HG02759 (cell line): ENCODE measurements at regions not wholly inside any gene's neighbourhood (a gene's known extent, or its start where the extent isn't known, plus 50 kb on each side); places are given as distances from the start of the nearest gene placed in this dataset.
"Not testable (repeated sequence)": the region's sequence is repeated elsewhere in the genome, so short reads cannot be mapped to it uniquely, and the experiment has no call there.

Experiments
- ATAC-seq: cut with Tn5 transposase; IDR thresholded peaks from one replicate; pipeline ENCODE4 v1.9.1; 2021; ENCODE audit warnings: mild to moderate bottlenecking, moderate library complexity; ENCODE audit not compliant: unreplicated experiment

DNA sequence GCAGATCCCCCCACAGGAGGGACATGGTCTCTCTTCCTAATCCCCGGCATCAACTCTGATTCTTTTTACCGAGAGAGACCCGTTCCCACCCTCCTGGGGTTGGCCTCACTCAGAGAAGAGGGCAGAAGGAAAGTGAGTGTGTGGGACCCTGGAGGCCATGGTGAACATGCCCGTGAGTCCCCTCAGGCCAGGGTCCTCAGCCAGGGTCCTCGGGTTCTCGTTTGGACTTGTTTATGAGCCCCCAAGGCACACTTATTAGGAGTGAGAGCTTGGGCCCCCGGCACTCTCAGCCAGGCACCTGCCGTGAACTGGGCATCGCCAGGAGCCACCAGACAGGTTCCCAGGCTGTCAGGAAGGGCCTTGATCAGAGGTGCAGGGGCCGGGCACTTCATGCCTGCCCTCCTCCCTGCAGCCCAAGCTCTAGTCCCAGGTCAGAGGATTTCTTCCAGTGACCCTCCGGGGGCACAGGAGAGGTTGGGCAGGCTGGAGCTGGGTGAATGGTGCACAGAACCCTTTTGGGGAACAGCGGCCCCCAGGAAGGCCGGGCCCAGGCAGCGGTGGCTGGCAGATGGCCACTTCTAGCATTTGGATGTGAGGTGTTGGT, 122.6 kb downstream of the CRYAA start:
- no peak for ATAC-seq

DNA sequence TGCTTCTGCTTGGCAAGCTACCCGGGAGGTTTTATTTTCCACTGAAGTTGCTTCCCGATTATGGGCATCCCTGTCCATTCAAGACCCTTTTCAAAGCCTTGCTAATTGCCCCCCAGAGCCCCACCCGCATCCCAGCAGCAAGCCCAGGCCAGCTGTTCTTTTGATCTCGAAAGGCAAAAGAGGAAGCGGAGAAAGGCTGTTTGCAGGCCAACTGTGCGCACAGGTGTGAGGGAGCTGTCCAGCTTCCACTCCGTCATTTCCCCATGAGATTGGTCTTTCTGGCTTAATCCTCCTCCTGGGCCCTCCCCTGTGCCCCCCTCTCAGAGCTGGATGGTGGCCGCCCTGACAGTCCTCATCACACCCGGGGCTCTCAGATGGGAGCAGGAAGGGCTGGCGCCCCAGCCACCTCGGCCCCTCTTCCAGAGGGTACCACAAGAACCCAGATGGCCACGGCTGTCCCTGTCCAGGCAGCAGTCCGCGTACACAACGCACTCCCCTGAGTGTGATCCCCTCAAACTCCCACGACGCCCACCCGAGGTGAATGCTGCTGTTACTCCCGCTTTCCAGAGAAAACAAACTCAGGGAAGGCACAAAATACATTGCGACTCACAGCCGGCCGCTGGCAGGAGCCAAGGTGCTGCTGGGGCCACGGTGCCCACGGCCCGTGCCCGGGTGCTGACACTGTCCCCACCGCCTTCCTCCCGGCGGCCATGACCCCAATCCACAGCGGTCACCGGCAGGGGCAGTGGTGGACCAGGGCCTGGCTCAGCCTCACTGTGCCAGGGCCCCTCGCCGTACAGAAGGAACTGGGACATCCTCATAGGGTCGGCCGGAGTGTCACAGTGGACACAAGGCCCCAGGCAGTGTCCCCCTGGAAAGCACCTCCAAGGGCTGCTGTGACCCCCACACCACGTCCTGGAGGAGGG, 121.9 kb downstream of the CRYAA start:
- no peak for ATAC-seq

DNA sequence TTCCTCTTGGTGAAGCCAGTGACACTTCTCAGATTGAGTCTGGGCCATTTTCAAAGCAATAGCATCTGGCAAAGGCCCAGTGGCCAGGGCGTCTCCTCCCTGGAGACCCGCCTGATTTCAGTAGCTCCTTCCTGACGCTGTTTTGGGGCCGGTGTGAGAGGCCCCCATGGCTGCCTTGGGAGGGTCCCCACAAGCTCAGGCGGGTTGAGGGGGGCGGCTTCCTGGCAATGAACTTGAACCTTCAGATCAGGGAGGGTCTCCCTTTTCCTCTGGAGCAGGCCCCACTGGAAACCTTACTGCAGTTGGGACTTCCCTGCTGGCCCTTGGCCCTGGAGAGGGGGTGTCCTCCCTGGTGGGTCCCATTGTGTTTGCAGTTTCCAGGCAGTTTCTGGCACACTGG, 121.2 kb downstream of the CRYAA start:
- ATAC-seq, result no peak

DNA sequence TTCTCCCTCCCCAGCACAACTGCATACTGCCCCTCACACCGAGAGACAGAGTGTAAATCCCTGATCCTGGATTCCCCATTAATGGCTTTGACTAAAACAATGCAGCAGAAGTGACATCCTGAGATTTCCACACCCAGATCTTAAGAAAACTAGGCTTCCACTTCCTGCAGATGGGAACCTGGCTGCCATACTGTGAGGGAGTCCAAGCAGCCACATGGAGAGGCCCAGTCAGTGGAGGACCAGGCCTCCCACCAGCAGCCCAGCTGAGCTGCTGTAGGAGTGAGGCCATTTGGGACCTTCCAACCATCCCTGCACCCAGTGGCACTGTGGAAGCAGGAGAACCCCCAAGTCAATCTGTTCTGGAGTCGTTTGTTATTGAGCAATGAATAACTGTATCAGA, 120.6 kb downstream of the CRYAA start:
- no peak for ATAC-seq

DNA sequence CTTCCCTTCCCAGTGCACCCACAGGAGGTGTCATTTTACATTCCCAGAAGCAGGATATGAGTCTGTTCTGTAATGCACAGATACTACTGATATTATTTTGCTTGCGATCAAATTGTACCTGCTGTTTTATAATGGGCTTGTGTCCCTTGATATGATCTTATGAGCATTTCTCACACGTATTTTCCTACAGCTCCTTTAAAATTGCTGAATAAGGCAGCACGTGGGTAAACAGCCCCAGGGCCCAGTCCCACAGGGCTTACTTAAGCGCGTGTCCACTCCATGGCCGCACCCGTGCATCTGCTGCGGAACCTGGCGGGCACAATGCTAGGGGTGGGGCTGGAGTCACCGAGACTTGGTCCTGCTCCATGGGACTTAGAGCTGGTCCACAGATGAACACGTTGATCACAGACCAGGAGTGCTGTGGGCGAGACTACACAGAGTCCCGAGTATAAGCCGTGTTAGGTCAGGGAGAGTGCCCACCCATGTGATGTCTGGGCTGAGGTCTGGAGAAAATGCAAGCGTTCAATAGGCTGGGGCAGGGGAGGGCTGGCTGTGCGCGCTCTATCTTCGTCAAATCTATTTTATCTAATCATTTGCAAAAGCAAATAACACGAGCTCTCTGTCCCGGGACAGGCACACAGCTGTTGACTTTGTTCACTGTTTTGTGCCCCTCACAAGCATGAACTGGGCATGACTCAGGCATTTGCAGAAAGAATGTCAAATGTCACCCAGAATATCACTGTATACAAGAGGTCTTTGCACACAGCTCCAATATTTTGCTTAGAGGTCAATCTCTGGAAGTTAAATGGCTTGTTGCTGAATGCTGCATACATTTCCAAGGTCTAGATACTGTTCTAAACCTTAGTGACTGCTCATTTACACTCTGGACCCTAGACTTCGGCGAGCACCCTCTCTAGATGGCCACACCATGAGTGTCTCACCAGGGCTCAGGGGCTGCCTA, 119.3 kb downstream of the CRYAA start:
- no peak for ATAC-seq

DNA sequence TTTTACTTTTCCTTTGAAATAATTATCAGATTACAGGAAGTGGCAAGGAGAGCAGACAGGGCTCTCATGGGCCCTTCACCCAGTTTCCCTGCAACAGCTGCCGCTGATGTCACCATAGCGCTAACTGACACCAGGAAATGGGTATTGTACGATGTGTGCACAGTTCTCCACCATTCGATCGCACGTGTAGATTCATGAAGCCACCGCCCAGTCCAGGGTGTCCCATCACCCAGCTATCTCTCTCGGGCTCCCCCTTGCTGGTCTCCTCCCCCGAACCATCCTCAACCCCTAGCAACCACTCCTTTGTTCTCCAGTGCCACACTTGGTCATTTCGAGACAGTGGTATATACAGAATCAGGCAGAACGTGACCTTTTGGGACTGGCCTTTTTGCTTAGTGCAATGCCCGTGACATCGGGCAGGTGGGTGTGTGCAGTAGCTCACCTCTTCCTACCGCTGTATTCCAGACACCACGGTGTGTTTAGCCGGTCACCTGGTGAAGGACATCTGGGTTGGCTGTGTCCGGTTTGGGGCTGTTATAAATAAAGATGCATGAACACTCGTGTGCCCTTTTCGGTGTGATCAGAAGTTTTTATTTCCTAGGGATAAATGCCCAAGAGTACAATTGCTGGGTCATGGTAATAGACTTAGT, 118.4 kb downstream of the CRYAA start:
- no peak for ATAC-seq

DNA sequence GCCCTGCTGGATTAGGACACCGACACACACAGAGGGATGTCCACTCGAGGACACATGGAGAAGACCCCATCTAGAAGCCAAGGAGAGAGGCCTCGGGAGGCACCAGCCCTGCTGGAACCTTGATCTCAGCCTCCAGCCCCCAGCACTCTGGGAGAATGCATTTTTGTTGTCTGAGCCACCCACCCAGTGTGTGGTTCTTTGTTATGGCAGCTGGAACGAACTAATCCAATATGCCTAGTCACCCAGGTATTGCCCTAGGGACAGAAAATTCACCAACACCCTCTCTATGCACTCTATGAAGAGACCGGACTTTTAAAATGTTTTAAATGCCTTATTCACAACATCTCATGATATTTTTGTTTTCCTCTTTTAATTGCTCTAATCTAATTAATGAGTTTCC, 117.4 kb downstream of the CRYAA start:
- ATAC-seq, result no peak

DNA sequence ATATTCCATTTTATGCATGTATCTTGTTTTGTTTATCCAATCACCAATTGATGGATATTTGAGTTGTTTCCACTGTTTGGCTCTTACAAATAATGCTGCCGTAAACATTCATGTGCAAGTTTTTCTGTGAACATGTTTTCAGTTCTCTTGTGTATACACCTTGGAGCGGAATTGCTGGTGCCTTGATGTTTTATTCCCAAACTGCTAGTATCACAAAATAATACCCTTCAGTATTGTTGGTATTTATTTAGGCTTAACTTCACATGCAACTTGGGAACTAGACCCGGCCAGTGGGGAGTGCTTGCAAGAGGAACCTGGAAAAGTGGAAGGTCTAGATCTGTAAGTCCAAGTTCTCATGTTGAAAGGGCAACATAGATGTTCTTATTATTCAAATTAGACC, 115.9 kb downstream of the CRYAA start:
- no peak for ATAC-seq

DNA sequence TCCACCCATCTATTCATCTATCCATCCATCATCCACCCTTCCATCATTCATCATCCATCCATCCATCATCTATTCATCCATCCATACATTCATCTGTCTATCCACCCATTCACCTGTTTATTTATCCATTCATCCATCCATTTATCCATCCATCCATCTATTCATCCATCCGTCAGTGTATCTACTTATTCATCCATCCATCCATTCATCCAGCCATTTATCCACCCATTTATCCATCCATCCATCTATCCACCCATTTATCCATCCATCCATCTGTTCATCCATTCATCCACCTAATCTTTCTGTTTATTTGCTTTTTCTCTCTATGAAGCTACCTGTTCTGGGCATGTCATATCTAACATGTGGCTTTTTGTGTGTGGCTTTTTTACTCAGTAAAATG, 115.4 kb downstream of the CRYAA start:
- no peak for ATAC-seq

DNA sequence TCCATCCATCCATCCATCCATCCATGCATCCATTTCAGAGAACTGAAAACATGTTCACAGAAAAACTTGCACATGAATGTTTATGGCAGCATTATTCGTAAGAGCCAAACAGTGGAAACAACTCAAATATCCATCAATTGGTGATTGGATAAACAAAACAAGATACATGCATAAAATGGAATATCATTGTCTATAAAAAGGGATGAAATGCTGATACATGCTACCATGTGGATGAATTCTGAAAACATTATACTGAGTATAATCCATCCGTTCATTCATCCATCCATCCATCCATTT, 115.1 kb downstream of the CRYAA start:
- ATAC-seq, result not testable (repeated sequence)

DNA sequence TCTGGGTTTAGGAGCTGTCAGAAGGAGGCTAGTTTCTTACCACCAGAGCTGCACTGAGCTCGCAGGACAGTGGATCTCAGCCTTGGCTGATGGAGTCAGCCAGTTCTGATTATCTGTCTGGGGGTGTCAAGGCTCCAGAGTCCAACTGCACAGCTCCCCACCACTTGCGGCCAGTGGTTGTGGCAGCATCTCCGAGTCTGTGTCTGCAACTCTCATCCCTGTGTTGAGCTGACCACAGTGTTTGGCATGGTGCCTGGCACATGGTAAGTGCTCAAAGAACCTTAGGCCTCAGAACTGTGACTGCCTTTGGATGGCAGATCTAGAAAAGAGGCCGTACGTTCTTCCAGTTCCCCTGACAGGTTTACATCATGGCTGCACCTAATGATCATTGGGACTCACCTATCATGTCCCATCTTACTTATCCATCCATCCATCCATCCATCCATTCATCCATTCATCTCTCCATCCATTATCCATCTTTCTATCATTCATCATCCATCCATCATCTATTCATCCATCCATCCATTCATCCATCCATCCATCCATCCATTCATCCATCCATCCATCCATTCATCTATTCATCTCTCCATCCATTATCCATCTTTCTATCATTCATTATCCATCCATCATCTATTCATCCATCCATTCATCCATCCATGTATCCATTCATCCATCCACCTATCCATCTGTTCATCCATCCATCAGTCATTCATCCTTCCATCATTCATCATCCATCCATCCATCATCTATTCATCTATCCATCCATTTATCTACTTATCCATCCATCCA, 114.5 kb downstream of the CRYAA start:
- no peak for ATAC-seq

DNA sequence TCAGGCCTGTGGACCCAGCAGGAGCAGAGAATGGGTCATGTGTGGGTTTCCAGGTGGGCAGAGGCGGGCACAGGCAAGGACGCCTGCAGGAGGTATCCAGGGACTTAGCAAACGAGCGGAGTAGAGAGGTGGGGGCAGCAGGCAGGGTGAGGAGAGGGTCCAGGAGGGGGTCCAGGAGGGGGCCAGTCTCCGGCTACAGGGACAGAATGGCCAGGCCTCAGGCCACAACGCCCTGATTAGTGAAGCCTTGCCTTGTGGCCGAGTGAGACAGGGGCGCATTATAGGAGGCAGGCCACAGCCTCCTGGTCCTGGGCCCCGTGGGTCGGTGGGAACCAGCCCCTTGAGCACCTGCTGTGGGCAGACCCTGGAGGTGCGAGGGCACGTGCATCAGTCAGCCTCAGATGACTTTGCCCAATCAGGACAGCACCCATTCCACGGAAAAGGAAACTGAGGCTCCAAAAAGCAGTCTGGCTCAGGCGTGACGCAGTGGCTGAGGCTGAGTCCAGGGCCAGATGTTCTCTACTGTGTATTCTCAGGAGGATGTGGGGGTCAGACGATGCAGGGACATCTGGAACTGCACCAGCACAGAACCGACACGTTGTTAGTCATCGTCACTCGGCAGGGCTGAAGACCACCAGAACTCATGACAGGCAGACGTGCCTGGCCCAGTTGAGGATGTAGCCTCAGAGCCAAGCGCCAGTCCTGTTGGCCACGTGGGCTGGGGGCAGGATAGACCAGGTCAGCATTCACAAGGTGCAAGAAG, 113.7 kb downstream of the CRYAA start:
- no peak for ATAC-seq

DNA sequence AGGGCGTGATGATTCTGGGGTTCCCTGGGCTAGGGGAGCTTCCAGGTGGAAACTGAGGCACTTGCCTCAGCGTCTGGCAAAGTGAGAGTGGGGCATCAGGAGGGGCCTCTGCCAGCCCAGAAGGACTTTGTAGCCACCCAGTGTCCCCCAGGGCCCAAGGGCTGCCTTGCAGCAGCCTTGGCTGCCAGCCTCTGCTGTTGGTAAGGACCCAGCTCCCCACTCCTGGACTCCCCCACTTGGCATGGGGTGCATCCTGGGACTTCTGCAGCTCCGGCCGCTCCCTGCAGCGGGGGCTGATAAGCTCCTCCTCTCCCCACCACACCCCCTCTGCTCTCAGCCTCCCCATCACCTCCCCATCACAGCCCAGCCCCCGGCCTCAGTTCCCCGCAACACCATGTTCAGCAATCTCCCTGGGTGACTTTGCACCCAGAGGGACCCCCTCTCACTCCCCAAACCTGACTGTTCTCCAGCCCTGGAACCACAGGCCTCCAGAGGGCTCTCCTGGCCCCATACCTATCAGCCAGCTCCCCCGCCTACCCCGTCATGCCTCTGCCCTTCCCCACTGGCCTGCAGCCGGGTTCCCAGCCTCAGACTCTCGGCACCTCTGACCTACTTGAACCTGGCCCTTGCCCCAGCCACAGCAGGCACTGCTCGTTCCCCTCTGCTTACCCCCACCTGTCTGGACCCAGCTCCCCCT, 113.0 kb downstream of the CRYAA start:
- ATAC-seq, result no peak

DNA sequence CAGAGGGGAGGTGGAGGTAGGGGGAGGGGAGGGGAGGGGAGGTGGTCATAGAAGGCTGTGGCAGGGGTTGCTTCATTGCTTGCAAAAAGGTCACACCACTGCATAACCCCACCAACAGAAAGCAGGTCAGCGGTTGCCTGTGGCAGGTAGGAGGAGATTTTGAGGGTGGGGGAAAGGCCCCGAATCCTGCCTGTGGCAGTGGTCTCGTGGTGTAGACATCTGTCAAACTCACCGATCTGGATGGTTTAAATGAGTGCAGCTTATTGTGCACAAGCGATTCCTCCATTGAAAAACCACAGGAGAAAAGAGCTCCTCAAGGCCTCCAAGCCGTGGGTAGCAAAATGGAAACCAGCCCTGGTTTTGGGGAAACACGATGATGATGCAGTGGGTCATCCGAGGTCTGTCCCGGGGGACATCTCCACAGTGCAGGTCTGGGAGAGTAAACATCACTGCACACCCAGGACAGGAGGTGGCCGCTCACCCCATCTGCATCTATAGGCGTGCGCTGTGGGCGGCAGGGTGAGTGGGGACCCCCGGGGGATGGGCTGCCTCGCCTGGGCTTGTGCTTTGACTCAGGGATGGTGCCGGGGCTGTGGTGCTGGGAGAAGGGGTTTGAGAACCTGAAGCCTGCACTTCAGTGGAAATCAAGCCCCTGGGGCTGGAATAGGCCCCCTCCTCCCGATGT, 112.3 kb downstream of the CRYAA start:
- ATAC-seq, result no peak

DNA sequence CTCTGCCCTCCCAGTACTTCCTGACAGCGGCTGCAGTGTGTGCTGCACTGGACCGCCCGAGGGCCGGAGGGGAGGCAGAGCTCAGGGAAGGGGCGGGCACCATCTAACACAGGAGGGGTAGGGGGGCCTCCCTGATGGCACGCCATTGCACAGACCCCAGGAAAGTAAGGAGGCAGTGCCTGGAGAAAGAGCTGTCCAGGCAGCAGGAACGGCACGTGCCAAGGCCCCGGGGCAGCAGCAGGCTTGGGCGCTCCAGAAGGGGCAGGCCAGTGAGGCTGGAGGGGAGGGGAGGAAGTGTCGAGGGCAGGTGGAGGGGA, 110.7 kb downstream of the CRYAA start:
- ATAC-seq, result no peak

DNA sequence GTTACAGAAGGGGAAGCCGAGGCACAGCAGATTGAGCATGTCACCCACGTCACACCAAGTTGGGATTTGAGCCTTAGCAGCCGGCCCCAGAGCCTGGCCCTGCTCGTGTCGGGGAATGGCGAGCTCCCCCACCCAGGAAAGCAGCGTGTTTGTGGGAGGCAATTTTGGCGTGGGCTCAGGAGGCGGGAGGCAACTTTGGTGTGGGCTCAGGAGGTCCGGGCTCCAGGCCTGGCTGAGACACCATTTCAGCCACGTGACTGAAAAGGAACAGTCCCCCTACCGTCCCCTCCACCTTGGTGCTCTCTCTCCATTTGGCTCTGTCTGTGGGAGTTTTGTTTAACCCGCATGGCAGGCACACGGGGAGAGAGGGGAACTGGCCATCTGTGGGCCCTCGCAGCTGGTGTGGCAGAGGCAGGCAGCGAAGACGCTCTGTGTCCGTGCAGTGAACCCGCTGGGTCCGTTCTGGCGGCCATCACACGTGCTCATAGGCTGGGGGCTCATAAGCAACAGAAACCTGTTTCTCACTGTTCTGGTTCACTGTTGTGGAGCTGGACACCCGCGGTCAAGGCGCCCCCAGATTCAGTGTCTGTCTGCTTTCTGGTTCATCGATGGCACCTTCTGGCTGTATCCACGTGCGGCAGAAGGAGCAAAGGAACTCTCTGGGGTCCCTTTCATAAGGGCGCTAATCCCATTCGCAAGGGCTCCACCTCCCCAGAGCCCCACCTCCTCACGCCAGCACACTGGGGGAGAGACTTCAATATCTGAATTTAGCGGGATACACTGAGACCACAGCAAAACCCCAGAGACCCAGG, 110.2 kb downstream of the CRYAA start:
- ATAC-seq, result no peak

DNA sequence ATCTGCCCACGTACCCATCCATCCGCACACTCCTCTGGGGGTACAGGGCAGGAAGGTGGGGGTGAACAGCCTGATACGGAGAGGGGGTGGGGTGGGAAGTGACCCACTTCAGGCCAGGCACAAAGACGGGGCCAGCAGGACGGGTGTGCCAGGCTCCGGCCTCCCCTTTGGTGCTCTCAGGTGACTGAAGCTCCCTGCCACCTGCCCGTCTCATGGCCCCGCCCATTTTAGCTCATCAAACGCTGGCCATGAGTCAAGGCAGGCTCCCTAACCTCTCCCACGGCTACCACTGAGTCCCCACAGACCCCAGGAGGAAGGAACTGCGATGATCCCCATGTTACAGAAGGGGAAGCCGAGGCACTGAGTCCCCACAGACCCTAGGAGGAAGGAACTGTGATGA, 109.6 kb downstream of the CRYAA start:
- ATAC-seq, result no peak
